Endothelial cell (in vitro differentiated cells): ENCODE measurements at regions not wholly inside any gene's neighbourhood (a gene's known extent, or its start where the extent isn't known, plus 50 kb on each side); places are given as distances from the start of the nearest gene placed in this dataset.
"Not testable (repeated sequence)": the region's sequence is repeated elsewhere in the genome, so short reads cannot be mapped to it uniquely, and the experiment has no call there.

Source experiments
- DNase-seq: peaks from one replicate; pipeline ENCODE4 v3.0.0; 2021; ENCODE audit warnings: low spot score
- H3K27ac Mint-ChIP-seq: one replicate; pipeline ENCODE4 v1.8.0; 2021; ENCODE audit warnings: mixed read lengths, inconsistent platforms; ENCODE audit not compliant: unreplicated experiment
- H3K27me3 Mint-ChIP-seq: one replicate; pipeline ENCODE4 v1.8.0; 2021; ENCODE audit warnings: mild to moderate bottlenecking, moderate library complexity, mixed read lengths, inconsistent platforms; ENCODE audit not compliant: unreplicated experiment
- H3K36me3 Mint-ChIP-seq: one replicate; pipeline ENCODE4 v1.8.0; 2021; ENCODE audit warnings: mild to moderate bottlenecking, low read depth, mixed read lengths, inconsistent platforms; ENCODE audit not compliant: unreplicated experiment
- H3K4me1 Mint-ChIP-seq: one replicate; pipeline ENCODE4 v1.8.0; 2021; ENCODE audit warnings: mild to moderate bottlenecking, mixed read lengths, inconsistent platforms; ENCODE audit not compliant: unreplicated experiment
- H3K4me3 Mint-ChIP-seq: one replicate; pipeline ENCODE4 v1.8.0; 2021; ENCODE audit warnings: mild to moderate bottlenecking, mixed read lengths, inconsistent platforms; ENCODE audit not compliant: unreplicated experiment
- H3K9me3 Mint-ChIP-seq: one replicate; pipeline ENCODE4 v1.8.0; 2021; ENCODE audit warnings: mixed read lengths, inconsistent platforms; ENCODE audit not compliant: unreplicated experiment
- CTCF ChIP-seq: fragments of 200-600 bp; sonication (generic); IDR thresholded peaks from one replicate; pipeline ENCODE4 v1.5.0; 2021; ENCODE audit warnings: antibody characterized with exemption; ENCODE audit not compliant: unreplicated experiment

- peaks cover 35% of the 10 kb centered on the region for H3K9me3 Mint-ChIP-seq
- no peak for DNase-seq
Observed at GRCh38 chr12:38175538-38175937, 141.0 kb upstream of the ALG10B start.

GRCh38 chr12:38183617-38184016 is 133.0 kb upstream of the ALG10B start:
- not testable (repeated sequence) for DNase-seq, H3K4me3 Mint-ChIP-seq, H3K4me1 Mint-ChIP-seq, H3K27ac Mint-ChIP-seq, H3K9me3 Mint-ChIP-seq, H3K27me3 Mint-ChIP-seq, H3K36me3 Mint-ChIP-seq

More at GRCh38 chr12:38175538-38175937, 141.0 kb upstream of the ALG10B start:
- peaks cover 4% of the 10 kb centered on the region for H3K36me3 Mint-ChIP-seq
- H3K4me3 Mint-ChIP-seq: peak overlapping the region; percentile 22
- no peak overlapping the region for H3K27ac Mint-ChIP-seq
- H3K4me1 Mint-ChIP-seq: no peaks in the 10 kb centered on the region
- TF ChIP-seq CTCF: no peak
- H3K27me3 Mint-ChIP-seq: peaks cover 4% of the 10 kb centered on the region

- not testable (repeated sequence) for DNase-seq, H3K4me3 Mint-ChIP-seq, H3K36me3 Mint-ChIP-seq, H3K27me3 Mint-ChIP-seq, H3K4me1 Mint-ChIP-seq, H3K27ac Mint-ChIP-seq
- H3K9me3 Mint-ChIP-seq: peaks cover 35% of the 10 kb centered on the region
Observed at GRCh38 chr12:38197286-38197685, 119.3 kb upstream of the ALG10B start.

- no peak for DNase-seq
- H3K27me3 Mint-ChIP-seq: peaks cover 17% of the 10 kb centered on the region
- no peak for TF ChIP-seq CTCF
- no peaks in the 10 kb centered on the region for H3K4me1 Mint-ChIP-seq
- no peak overlapping the region for H3K4me3 Mint-ChIP-seq
- H3K9me3 Mint-ChIP-seq: peaks cover 32% of the 10 kb centered on the region
- peaks cover 5% of the 10 kb centered on the region for H3K36me3 Mint-ChIP-seq
- no peak overlapping the region for H3K27ac Mint-ChIP-seq
Observed at GRCh38 chr12:38201461-38202276, 114.9 kb upstream of the ALG10B start.

GRCh38 chr12:38204831-38205230 is 111.7 kb upstream of the ALG10B start:
- Mint-ChIP-seq H3K9me3 (peaks cover 31% of the 10 kb centered on the region), H3K27me3 (peaks cover 21% of the 10 kb centered on the region), H3K36me3 (peaks cover 5% of the 10 kb centered on the region), H3K4me1 (no peaks in the 10 kb centered on the region), H3K27ac (no peak overlapping the region), H3K4me3 (no peak overlapping the region)
- no peak for TF ChIP-seq CTCF
- no peak for DNase-seq

GRCh38 chr12:38222011-38222410 is 94.6 kb upstream of the ALG10B start:
- H3K9me3 Mint-ChIP-seq: peaks cover 18% of the 10 kb centered on the region
- no peak overlapping the region for H3K4me3 Mint-ChIP-seq

GRCh38 chr12:38238328-38238727 is 78.2 kb upstream of the ALG10B start:
- H3K4me3 Mint-ChIP-seq, H3K27me3 Mint-ChIP-seq, H3K36me3 Mint-ChIP-seq, H3K27ac Mint-ChIP-seq, DNase-seq, H3K4me1 Mint-ChIP-seq: not testable (repeated sequence)
- peaks cover 22% of the 10 kb centered on the region for H3K9me3 Mint-ChIP-seq

More at GRCh38 chr12:38222011-38222410, 94.6 kb upstream of the ALG10B start:
- Mint-ChIP-seq H3K36me3 (no peaks in the 10 kb centered on the region), H3K27me3 (peaks cover 5% of the 10 kb centered on the region), H3K27ac (no peak overlapping the region), H3K4me1 (no peaks in the 10 kb centered on the region)
- no peak for DNase-seq
- no peak for TF ChIP-seq CTCF
